ENCODE measurements at regions not wholly inside any gene's neighbourhood (a gene's known extent, or its start where the extent isn't known, plus 50 kb on each side); places are given as distances from the start of the nearest gene placed in this dataset.
"Not testable (repeated sequence)": the region's sequence is repeated elsewhere in the genome, so short reads cannot be mapped to it uniquely, and the experiment has no call there.

DNA sequence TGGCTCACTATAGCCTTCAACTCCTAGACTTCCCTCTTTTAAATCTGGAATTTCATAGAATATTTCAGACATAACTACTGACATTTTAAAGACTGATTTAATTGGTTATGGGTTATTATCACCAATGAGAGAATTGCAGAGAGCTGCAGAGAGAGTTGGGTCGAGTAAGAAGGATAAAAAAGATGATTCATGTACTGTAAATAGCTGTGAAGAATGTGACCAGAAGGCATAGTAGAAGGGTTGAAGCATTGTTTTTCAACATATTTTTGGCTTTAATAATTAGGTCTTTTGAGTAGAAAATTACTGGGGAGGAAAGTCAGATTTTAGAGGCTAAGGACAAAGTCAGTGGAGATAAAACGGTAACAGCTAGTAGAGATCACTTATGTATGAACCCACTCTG, 503.2 kb upstream of the SLC8A1 start:
- no peak for DNase-seq (ENCODE audit: low read depth)

DNA sequence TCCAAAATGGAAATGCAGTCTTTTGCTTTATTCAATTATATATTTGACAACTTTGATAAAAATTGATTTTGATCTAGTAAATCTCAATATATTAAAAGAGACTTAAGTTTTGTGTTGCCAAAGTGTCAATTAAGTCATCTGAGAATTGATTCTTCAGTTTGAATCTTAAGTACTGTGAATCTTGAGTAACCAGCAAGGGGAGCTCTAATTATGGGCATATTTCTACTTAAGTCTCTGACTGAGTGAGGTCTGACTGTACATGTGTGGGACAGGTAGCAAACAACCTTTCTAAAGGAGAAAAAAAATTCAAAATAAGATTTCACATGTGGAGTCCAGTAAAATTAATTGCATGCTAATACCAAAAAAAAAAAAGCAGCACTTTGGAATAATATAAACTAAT, 503.7 kb upstream of the SLC8A1 start:
- DNase-seq (ENCODE audit: low read depth), result no peak

DNA sequence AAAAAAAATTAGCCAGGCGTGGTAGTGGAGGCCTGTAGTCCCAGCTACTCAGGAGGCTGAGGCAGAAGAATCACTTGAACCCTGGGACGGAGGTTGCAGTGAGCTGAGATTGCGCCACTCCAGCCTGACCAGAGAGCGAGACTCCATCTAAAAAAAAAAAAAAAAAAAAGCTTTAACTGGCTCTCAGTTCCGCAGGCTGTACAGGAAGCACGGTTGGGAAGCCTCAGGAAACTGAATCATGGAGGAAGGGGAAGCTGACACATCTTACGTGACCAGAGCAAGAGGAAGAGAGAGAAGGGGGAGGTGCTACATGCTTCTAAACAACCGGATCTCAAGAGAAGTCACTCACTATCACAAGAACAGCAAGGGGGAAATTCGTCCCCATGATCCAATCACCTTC, 505.6 kb upstream of the SLC8A1 start:
- DNase-seq (ENCODE audit: low read depth), result no peak

DNA sequence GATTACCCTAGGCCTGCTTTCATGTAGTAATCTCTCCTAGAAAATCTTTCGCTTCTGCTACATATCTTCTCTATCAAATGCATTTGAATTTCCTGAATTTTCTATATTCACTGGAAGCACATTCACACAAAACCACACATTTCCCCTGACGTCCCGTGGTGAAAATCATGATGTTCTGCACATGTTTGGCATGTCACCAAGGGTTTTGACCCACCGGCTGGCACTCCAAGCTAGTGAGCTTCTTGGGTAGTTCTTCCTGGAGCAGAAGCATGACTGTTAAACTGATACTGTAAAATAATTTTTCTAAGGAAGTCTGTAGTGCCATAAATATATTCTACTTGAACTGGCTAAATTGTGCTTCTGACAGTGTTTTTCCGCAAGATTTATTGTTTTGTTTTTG, 510.1 kb upstream of the SLC8A1 start:
- DNase-seq (ENCODE audit: low read depth), result no peak

DNA sequence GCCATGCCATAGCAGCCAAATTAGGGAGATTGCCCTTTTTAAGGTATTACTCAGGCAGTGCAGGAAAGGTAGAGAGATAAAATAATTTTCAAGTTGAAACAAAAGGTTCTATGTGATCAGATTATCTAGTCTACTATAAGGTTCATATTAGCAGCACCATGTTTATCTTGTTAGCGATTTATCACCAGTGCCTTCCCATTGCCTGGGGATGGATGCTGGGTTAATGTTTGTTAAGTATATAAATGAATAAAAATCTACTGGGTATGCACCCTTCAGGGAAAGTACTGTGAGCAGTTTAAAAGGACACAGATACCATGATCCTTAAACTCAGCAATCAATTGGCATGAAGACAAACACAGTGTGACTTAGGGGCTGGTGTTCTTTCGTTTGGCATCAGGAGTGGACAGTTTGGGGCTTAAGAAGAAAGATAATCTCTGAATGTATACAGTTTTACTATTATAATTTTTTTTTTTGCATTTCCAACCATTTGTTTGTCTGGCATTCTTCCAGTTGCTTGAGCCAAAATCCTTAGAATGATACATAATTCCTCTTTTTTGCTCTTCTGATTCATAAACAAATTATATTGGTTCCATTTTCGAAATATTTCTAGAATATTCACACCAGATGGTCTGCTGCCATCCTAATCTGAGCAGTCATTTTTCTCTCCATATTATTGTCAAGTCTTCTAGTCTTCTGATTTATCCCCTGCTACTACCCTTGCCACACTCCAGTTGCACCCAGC, 512.8 kb upstream of the SLC8A1 start:
- DNase-seq (ENCODE audit: low read depth), result no peak

DNA sequence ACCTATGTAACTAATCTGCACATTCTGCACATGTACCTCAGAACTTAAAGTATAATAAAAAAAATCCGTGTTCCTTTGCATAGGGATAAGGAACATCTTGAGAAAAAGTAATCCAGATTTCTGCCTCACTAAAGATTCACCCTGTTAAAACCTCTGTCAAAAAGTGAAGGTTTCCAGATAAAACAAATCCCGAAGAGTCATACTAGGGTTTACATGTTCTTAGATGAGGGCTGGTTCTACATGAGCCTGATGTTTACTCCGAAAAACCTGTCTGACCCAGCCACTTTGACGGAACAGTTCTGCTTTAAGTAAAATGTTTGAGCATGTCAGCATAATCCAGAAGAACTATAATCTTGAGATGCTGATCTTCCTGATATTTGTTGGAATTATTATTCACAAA, 515.6 kb upstream of the SLC8A1 start:
- DNase-seq (ENCODE audit: low read depth), result no peak

DNA sequence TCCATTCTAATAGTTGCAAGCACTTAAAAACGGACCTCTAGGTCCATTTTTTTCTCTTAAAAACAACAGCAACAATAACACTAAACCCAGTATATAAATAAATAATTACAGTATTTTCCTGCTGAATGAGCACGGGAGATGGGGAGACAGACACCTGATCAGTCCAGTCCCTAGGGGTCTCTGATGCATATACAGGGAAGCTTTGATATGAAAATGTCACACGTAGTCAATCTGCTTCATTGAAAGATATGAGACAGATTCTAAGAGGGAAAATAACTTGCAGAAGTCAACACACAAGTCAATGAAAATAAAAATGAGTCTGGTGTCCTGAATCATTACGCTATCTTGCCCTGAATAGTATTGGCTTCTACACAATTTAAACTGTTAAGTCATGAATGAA, 523.3 kb upstream of the SLC8A1 start:
- DNase-seq (ENCODE audit: low read depth), result no peak

DNA sequence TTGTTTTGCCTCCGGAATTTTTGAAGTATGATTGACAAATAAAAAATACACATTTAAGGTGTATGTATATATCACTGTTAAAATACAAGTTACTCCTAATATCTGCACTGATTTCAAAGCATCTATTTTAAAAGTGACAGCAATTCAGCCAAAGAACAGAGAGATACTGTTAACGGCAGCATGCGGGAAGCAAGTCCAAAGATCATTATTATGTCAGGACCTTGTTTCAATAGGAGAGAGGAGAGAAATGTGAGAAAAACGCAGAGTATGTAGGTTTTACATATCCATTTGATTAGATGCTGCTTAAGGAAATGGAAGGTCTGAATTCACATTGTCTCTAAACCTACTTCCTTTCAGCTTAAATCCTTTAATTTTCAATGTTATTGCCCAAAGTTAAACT, 545.5 kb upstream of the SLC8A1 start:
- DNase-seq (ENCODE audit: low read depth), result no peak

DNA sequence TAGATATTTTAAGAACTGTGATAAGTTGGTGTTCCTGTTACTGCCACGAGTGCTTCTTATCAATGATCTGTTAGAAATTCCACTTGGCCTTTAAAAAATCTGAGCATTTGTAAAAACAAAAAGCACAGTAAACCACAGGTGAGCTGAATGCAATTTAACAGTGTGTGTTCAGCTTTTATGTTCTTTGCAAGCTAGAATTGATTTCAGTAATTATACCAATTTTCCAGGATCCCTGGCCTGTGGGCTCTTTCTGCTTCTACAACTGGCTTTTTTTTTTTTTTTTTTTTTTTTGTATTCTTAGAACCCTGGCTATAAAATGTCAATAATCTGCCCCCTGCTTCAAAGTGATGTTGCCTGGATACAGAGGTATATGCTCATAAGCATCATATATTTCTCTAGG, 548.5 kb upstream of the SLC8A1 start:
- DNase-seq (ENCODE audit: low read depth), result no peak

DNA sequence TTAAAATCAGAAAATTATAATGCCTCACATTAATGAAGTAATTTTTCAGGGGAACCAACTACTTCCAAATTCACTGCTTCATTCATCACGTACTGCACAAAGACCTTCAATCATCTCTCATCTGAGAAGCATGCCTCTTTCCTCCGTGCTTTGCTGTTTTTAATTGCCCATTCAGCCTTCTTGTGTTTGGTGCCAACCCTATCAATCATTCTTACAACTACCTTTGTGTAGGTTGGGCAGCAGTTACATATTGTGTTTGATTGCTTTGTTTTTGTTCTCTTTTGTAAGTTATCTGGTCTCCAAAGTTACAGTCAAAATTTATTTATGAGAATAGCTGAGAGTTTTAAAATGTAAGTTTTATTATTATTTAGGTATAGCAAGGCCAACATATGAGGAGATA, 549.0 kb upstream of the SLC8A1 start:
- DNase-seq (ENCODE audit: low read depth), result no peak

DNA sequence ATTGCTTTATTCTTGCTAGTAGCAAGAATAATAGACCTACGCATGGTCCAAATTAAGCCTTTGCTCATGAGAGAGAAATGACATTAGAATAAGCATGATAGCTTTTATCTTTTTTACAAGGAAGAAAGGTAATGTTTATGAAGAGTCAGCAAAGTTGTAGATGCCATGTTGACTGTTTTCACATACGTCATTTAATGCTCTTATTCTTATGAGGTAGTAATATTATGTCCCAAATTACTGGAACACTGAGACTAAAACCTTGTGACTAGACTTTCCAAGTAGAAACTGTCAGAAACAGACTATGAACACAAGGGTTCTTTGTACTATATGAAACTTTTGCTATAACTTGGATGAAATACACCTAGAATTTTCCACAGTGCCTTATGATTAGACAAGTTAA, 552.8 kb upstream of the SLC8A1 start:
- no peak for DNase-seq (ENCODE audit: low read depth)

DNA sequence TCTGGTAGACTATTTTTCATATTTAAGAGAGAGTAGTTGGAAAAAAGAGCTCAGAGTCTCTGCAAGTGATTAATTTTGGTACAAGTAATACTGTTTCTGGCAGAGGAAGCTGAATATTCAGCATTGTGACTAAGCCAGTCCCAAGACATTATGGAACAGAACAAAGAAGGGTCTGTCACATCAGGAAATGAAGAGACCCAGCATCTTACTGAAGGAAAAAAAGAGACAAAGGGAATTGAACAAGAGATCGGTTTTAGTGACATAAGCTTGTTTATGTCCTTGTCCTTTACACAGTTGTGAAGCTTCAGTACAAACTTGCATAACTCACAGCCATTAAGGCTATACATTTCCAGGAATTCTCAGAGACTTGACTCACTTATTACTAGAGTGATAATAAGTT, 568.5 kb upstream of the SLC8A1 start:
- no peak for DNase-seq (ENCODE audit: low read depth)

DNA sequence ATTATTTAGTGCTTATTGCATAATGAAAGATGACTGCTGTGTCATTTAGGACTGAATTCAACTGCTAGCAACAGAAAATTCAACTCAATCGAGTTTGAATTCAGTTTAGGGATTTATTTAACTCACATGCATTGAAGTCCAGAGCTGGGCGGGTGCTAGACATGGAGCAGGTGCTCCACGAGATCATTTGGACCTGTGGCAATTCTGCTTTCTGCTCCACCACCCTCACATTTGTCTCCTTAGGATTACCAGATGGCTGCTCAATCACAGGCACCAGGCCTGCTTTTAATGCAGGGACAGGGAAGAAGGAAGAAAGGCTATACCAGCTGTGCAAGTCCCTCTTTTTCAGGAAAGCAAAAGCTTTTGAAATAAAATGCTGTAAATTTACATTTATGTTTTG, 572.9 kb upstream of the SLC8A1 start:
- no peak for DNase-seq (ENCODE audit: low read depth)

DNA sequence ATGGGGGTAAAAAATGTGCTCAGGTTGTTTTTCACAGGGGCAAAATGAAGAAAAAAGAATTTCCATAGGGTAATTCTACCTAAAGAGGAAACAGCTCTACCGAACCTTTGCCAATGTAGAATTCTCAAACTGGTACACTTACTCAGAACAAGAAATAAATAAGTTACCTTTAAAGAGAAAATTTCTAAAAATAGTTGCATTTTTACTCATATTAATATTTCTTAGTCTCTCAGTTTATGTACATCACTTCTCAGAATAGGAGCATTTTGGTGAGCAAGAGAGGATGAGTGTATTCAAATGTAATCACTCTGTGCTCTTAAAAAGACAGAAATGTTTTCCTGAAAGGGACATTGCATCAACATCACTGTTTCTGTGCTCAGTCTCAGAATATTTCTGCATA, 574.7 kb upstream of the SLC8A1 start:
- no peak for DNase-seq (ENCODE audit: low read depth)

DNA sequence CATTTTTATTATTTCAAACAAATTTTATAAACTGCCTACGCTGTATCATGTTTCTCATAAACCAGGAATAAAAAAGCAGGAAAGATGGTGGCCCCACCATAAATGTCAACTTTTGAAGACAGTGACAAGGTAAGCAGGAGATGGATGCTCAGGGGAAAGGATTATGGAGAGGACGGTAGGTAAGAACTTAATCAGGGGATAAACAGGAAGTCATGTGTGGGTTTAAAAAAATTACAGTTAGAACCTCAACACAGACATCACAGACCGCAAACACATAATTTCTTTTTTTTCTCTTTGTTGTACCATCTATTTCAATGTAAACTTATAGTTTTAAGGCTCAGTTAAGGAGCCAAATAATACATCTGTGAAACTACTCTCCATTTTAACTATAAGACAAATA, 575.2 kb upstream of the SLC8A1 start:
- no peak for DNase-seq (ENCODE audit: low read depth)

DNA sequence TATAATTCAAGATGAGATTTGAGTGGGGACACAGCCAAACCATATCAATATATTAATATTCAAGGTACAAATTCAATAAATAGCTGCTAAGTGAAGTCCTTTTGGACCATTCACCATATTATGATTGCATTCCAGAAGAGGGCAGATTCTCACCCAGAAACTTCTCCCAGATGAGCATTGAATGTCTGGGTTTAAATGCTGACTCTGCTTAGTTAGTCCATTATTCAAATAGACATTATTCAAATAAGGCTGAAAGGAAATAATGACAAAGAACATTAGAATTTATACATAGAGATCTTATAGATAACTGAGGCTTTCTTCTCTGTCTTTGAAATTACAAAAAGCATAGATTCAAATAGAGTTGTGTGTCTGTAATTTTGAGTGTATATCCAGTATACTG, 579.4 kb upstream of the SLC8A1 start:
- no peak for DNase-seq (ENCODE audit: low read depth)

DNA sequence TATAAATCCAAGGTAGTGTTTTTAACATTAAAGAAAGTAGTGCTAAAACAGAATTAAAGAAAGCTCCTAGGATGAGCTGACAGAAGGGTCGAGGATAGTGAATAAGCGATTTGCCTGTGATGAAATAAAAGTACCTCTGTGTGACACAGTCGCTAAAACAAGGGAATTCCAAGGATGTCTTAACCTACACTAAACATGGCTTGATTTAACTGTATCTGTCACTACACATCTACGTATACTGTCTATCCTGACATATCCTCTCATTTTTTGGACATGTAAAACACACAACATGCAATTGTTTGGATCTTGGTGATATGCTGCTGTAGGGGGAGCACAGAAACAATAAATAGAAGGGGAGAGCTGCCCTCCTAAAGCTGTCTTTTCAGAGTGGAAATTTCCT, 580.8 kb upstream of the SLC8A1 start:
- no peak for DNase-seq (ENCODE audit: low read depth)

DNA sequence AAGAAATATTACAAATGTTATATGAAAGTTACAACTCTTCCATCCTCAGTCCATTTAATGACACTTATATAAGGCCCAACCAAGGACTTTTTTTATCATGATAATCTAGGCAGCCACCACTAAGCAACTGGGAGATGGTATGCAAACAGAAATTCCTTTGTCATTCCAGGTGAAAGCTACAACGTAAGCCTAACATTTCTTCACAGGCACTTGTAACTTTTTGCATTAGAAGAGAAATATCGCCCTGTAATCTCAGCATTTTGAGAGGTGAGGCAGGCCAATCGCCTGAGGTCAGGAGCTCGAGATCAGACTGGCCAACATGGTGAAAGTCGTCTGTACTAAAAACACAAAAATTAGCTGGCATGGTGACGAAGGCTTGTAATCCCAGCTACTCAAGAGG, 581.2 kb upstream of the SLC8A1 start:
- DNase-seq (ENCODE audit: low read depth), result no peak

DNA sequence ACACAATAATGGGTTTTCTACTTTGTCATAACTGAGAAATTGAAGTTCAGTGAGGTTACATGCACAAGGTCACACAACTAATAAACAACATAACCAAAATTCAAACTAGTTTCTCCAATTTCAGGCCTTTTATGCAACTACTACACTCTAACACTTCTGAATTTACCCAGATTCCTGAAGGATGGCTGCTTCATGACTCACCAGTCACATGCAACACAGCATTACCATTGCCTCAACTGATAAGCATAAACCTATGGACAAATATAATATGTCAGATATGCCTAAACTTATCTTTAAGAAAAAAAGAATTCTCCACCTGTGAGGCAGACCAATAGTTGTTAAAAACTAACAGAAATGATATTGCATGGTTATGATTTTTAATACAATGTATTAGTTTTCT, 586.5 kb upstream of the SLC8A1 start:
- no peak for DNase-seq (ENCODE audit: low read depth)

DNA sequence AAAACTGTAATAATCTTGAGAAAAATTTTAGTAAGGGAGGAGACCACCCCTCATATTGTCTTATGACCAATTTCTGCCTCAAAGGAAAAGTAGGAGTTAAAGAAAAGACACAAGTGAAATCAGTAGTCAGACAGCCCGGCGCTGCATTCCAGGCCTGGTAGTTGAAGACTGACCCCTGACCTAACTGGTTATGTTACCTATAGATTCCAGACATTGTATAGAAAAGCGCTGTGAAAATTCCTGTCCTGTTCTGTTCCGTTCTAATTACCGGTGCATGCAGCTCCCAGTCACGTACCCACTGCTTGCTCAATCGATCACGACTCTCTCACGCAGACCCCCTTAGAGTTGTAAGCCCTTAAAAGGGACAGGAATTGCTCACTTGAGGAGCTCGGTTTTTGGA, 587.9 kb upstream of the SLC8A1 start:
- not testable (repeated sequence) for DNase-seq (ENCODE audit: low read depth)

DNA sequence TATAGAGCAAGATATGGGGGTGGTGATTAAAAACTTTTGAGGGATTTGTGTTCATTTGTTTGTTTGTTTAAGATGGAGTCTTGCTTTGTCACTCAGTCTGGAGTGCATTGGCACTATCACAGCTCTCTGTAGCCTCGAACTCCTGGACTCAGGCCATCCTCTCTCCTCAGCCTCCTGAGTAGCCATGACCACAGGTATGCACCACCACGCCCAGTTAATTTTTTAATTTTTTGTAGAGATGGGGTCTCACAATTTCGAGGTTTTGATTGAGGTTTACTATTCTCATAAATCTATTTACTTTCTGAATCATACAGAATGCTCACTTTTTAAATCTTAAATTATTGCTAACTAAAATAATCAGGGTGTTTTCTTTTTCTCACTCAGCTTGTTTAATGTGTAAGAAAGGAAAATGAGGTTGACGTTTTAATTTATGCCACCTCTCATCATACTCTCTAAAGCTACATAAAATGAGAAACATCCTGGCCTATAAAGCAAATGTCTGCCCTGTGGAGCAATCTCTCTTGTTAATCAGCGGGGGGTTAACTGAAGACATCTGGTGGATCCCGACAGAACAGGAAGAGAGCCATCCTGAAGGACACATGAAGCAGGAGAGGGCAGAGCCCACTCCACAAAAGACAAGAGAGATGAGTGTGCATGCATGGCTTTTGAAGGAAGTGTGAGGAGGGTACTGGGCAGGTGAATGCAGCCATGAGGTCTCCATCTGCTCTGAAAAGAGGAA, 589.1 kb upstream of the SLC8A1 start:
- DNase-seq (ENCODE audit: low read depth), result no peak

DNA sequence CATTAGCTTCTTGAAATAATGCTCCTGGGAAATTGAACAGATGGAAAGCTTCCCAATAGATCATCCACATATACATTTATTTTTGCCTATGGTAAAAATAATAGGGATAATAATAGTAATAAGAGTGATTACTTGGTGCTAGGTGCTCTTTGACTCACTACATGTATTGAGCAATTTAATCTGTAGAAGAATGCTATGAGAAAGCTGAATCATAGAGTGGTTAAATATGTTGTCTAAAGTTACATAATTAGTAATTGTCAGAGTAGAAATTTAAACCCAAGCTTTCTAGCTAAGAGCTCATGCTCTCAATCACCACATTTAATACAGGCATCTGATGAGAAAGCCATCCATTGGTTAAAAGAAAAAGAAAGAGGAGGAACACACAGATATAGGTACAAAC, 590.5 kb upstream of the SLC8A1 start:
- DNase-seq (ENCODE audit: low read depth), result no peak

DNA sequence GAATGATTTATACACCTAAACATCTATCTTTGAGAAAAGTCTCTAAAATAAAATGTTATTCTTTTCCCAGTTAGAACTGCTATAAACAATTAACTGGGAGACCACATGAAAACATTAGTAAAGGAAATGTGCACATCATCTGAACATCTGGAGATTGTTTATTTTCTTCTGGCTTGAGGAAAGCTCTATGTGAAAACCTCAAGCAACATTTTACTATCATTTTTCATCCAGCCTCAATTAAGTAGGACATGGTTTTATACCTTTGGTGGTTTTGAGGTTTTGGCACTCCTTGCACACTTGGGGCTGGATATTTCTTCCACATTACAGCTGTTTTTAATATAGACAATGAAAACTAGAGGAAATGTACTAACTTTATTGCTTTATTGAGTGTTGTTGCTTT, 609.5 kb upstream of the SLC8A1 start:
- no peak for DNase-seq (ENCODE audit: low read depth)

DNA sequence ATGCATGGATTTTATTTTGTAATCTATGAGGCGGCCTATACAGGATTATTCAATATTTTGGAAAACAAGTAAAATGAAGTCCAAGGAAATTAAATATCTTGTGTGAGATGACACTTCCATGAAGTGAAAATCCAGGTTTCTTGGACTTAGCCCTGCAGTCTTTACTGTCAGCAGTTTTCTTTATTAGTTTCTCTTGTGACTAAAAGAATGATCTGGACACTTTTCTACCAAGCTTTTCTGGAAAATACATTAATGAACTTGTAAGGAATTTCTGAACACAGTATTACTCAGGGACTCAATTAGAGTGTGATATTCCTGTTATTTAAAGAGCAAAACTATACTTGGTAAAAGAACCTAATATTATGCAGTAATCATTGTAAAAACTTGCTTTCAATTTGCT, 610.4 kb upstream of the SLC8A1 start:
- DNase-seq (ENCODE audit: low read depth), result no peak
